SH-SY5Y (cell line): ENCODE measurements at regions not wholly inside any gene's neighbourhood (a gene's known extent, or its start where the extent isn't known, plus 50 kb on each side); places are given as distances from the start of the nearest gene placed in this dataset.

Experiments
- GATA2 ChIP-seq: IDR thresholded peaks from 2 replicates; pipeline ENCODE4 v1.6.1; 2011; ENCODE audit warnings: mild to moderate bottlenecking, low read depth, low read length
- GATA3 ChIP-seq: IDR thresholded peaks from 2 replicates; pipeline ENCODE4 v1.6.1; 2011; ENCODE audit warnings: low read depth, mild to moderate bottlenecking, low read length, moderate library complexity

DNA sequence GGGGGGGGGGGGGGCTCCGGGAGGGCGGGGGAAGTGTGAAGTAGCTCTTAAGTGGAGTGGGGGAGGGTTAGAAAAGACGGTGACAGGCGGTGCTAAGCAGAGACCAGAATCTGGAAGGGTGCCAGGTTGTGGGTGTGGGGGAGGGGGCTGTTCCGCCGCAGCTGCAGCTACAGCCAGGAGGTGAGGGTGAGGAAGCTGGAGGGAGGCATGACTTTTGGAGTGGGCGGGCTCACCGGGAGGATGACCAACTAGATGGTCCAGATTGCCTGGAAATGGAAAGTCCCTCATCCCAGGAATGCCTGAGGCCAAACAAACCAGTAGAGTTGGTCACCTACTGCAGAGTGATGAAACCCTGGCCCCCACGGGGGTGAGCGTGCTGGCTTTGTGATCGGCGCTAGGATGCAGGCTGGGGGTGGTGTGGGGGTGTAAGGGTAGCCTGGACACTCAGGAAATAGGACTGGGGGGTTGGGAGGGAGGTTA, 158.1 kb upstream of the SHB start:
- TF ChIP-seq GATA3 (no peak), GATA2 (peak; percentile 73)
